ENCODE measurements at regions not wholly inside any gene's neighbourhood (a gene's known extent, or its start where the extent isn't known, plus 50 kb on each side); places are given as distances from the start of the nearest gene placed in this dataset.
"Not testable (repeated sequence)": the region's sequence is repeated elsewhere in the genome, so short reads cannot be mapped to it uniquely, and the experiment has no call there.

- no peaks in the 10 kb centered on the region for H3K36me3 ChIP-seq
- TF ChIP-seq EP300 (IDR thresholded peaks at IDR 0.05) = no peak
- no peak for TF ChIP-seq CTCF (IDR thresholded peaks at IDR 0.05)
- TF ChIP-seq POLR2A (IDR thresholded peaks at IDR 0.05) = no peak
- no peak for TF ChIP-seq POLR2AphosphoS5 (IDR thresholded peaks at IDR 0.05)
- H3K27me3 ChIP-seq = no peaks in the 10 kb centered on the region
- no peaks in the 10 kb centered on the region for H3K4me1 ChIP-seq
- no peak overlapping the region for H3K27ac ChIP-seq
- no peak overlapping the region for H3K4me3 ChIP-seq
- 84 to 92% methylated on average over 3 of the region's 3 CpGs for WGBS, 2 donors
- no peaks in the 10 kb centered on the region for H3K9me3 ChIP-seq
- ATAC-seq (ENCODE audit: low FRiP score in 2 of 2) (no peak), DNase-seq (no peak)
Observed at GRCh38 chr18:42330296-42330695, 375.3 kb downstream of the PIK3C3 start.

GRCh38 chr18:42333558-42333957 is 378.5 kb downstream of the PIK3C3 start:
- no peak for ATAC-seq (ENCODE audit: low FRiP score in 2 of 2)
- H3K27ac ChIP-seq = no peak overlapping the region
- H3K4me3 ChIP-seq = no peak overlapping the region
- H3K27me3 ChIP-seq = no peaks in the 10 kb centered on the region
- 75 to 80% methylated on average over 3 of the region's 3 CpGs for WGBS, 2 donors
- no peaks in the 10 kb centered on the region for H3K4me1 ChIP-seq
- no peak for DNase-seq
- peaks cover 0 to 4% (median 0%) of the 10 kb centered on the region in 4 donors for H3K9me3 ChIP-seq
- TF ChIP-seq POLR2A (IDR thresholded peaks at IDR 0.05) (no peak), CTCF (IDR thresholded peaks at IDR 0.05) (no peak), POLR2AphosphoS5 (IDR thresholded peaks at IDR 0.05) (no peak), EP300 (IDR thresholded peaks at IDR 0.05) (no peak)
- H3K36me3 ChIP-seq = no peaks in the 10 kb centered on the region

GRCh38 chr18:42334931-42335330 is 379.9 kb downstream of the PIK3C3 start:
- TF ChIP-seq CTCF (IDR thresholded peaks at IDR 0.05) (no peak), POLR2AphosphoS5 (IDR thresholded peaks at IDR 0.05) (no peak)
- H3K9me3 ChIP-seq = peaks cover 0 to 4% (median 0%) of the 10 kb centered on the region in 4 donors
- H3K27ac ChIP-seq = no peak overlapping the region
- no peaks in the 10 kb centered on the region for H3K36me3 ChIP-seq
- DNase-seq (no peak), ATAC-seq (ENCODE audit: low FRiP score in 2 of 2) (no peak)
- H3K4me3 ChIP-seq = no peak overlapping the region
- no peaks in the 10 kb centered on the region for H3K27me3 ChIP-seq
- no peaks in the 10 kb centered on the region for H3K4me1 ChIP-seq

GRCh38 chr18:42336139-42336538 is 381.1 kb downstream of the PIK3C3 start:
- TF ChIP-seq POLR2AphosphoS5 (IDR thresholded peaks at IDR 0.05) (no peak), POLR2A (IDR thresholded peaks at IDR 0.05) (no peak), EP300 (IDR thresholded peaks at IDR 0.05) (no peak), CTCF (IDR thresholded peaks at IDR 0.05) (no peak)
- Histone ChIP-seq H3K4me1 (no peaks in the 10 kb centered on the region), H3K27me3 (no peaks in the 10 kb centered on the region), H3K9me3 (peaks cover 0 to 4% (median 0%) of the 10 kb centered on the region in 4 donors), H3K4me3 (no peak overlapping the region), H3K27ac (no peak overlapping the region), H3K36me3 (no peaks in the 10 kb centered on the region)
- no peak for DNase-seq
- ATAC-seq (ENCODE audit: low FRiP score in 2 of 2) = no peak
- WGBS, 2 donors = 93 to 96% methylated on average over 2 of the region's 2 CpGs

GRCh38 chr18:42337337-42337736 is 382.3 kb downstream of the PIK3C3 start:
- H3K27ac ChIP-seq; H3K4me1 ChIP-seq; H3K4me3 ChIP-seq; DNase-seq; H3K27me3 ChIP-seq; ATAC-seq (ENCODE audit: low FRiP score in 2 of 2); H3K36me3 ChIP-seq; H3K9me3 ChIP-seq: not testable (repeated sequence)
- WGBS, 2 donors = 92 to 94% methylated on average over 2 of the region's 2 CpGs

All from upper lobe of left lung (tissue), 6 donors.